HEK293 (cell line): ENCODE measurements at regions not wholly inside any gene's neighbourhood (a gene's known extent, or its start where the extent isn't known, plus 50 kb on each side); places are given as distances from the start of the nearest gene placed in this dataset.

ENCODE experiments used
- CTCF ChIA-PET: fragments of 350-600 bp; formaldehyde crosslinking; extraction: SDS; loops from one replicate; lab custom pipeline; 2021; ENCODE audit warnings: antibody characterized with exemption; lab: Yijun Ruan, JAX
- POLR2A ChIA-PET: fragments of 300-600 bp; formaldehyde crosslinking; extraction: SDS; loops from one replicate; lab custom pipeline; 2020; ENCODE audit warnings: antibody characterized with exemption, inconsistent platforms; lab: Yijun Ruan, JAX
- H3K27ac ChIP-seq: fragments of 200-500 bp; sonication (Bioruptor generic); 2 replicates; pipeline ENCODE4 v1.5.1; 2014; ENCODE audit warnings: low read depth, low read length, control low read depth, inconsistent platforms; ENCODE audit errors: extremely low read depth
- H3K36me3 ChIP-seq, 2 experiments: fragments of 200-500 bp in 1 of 2; sonication (Bioruptor generic) in 1 of 2; 1 replicate in 1 of 2; 2 replicates in 1 of 2; pipeline ENCODE4 v1.5.1; 2014 to 2017; ENCODE audit warnings: inconsistent platforms in 2 of 2, low read length in 2 of 2; ENCODE audit not compliant: control insufficient read depth in 2 of 2, insufficient read depth in 1 of 2
- H3K4me1 ChIP-seq: fragments of 200-500 bp; sonication (Bioruptor generic); 2 replicates; pipeline ENCODE4 v1.5.1; 2014; ENCODE audit warnings: mild to moderate bottlenecking, low read length, inconsistent platforms; ENCODE audit not compliant: control insufficient read depth, insufficient read depth
- H3K4me3 ChIP-seq: 2 replicates; pipeline ENCODE4 v1.5.1; 2011; ENCODE audit warnings: low read depth, mild to moderate bottlenecking, control low read depth, low read length, moderate library complexity
- H3K9me3 ChIP-seq: fragments of 200-500 bp; sonication (Bioruptor generic); 2 replicates; pipeline ENCODE4 v1.5.1; 2014; ENCODE audit warnings: low read depth, low read length, inconsistent platforms; ENCODE audit not compliant: control insufficient read depth, insufficient read depth
- GLIS1 ChIP-seq: fragments of 450-650 bp; formaldehyde crosslinking; IDR thresholded peaks from 2 replicates; pipeline ENCODE4 v1.5.1; 2016; ENCODE audit warnings: missing biosample characterization, missing genetic modification characterization
- OSR2 ChIP-seq: fragments of 450-650 bp; formaldehyde crosslinking; IDR thresholded peaks from 2 replicates; pipeline ENCODE4 v1.5.1; 2016; ENCODE audit warnings: missing biosample characterization, missing genetic modification characterization
- SCRT1 ChIP-seq: fragments of 450-650 bp; formaldehyde crosslinking; IDR thresholded peaks from 2 replicates; pipeline ENCODE4 v1.5.1; 2016; ENCODE audit warnings: missing biosample characterization, missing genetic modification characterization, borderline replicate concordance
- SCRT2 ChIP-seq: fragments of 450-650 bp; formaldehyde crosslinking; IDR thresholded peaks from 2 replicates; pipeline ENCODE4 v1.5.1; 2016; ENCODE audit warnings: missing biosample characterization, missing genetic modification characterization
- TCF7L2 ChIP-seq: IDR thresholded peaks from 2 replicates; pipeline ENCODE4 v1.6.1; 2011; ENCODE audit warnings: low read depth, mild to moderate bottlenecking, inconsistent platforms, low read length, moderate library complexity, borderline replicate concordance
- TRIM28 ChIP-seq: IDR thresholded peaks from 2 replicates; pipeline ENCODE4 v1.6.1; 2011; ENCODE audit warnings: low read length, control low read depth, borderline replicate concordance
- YY1 ChIP-seq: fragments of 450-650 bp; formaldehyde crosslinking; IDR thresholded peaks from 2 replicates; pipeline ENCODE4 v1.5.1; 2018; ENCODE audit warnings: missing biosample characterization, missing genetic modification characterization
- YY2 ChIP-seq: fragments of 450-650 bp; formaldehyde crosslinking; IDR thresholded peaks from 2 replicates; pipeline ENCODE4 v1.5.1; 2016; ENCODE audit warnings: missing biosample characterization, missing genetic modification characterization
- ZBTB20 ChIP-seq: fragments of 450-650 bp; formaldehyde crosslinking; IDR thresholded peaks from 2 replicates; pipeline ENCODE4 v1.5.1; 2016; ENCODE audit warnings: missing biosample characterization, missing genetic modification characterization
- ZBTB48 ChIP-seq: fragments of 450-650 bp; formaldehyde crosslinking; IDR thresholded peaks from 2 replicates; pipeline ENCODE4 v1.5.1; 2016; ENCODE audit warnings: missing biosample characterization, missing genetic modification characterization
- ZFHX2 ChIP-seq: fragments of 450-650 bp; formaldehyde crosslinking; conservative IDR thresholded peaks from 2 replicates; pipeline ENCODE4 v1.5.1; 2016; ENCODE audit warnings: missing biosample characterization, missing genetic modification characterization
- ZNF2 ChIP-seq: fragments of 450-650 bp; formaldehyde crosslinking; IDR thresholded peaks from 2 replicates; pipeline ENCODE4 v1.5.1; 2016; ENCODE audit warnings: missing biosample characterization, missing genetic modification characterization
- ZNF335 ChIP-seq: fragments of 450-650 bp; formaldehyde crosslinking; conservative IDR thresholded peaks from 2 replicates; pipeline ENCODE4 v1.5.1; 2016; ENCODE audit warnings: missing biosample characterization, missing genetic modification characterization
- ZNF549 ChIP-seq: fragments of 450-650 bp; IDR thresholded peaks from 2 replicates; pipeline ENCODE4 v1.5.1; 2018; ENCODE audit warnings: missing biosample characterization, missing genetic modification characterization, mild to moderate bottlenecking, inconsistent platforms, moderate library complexity
- TF ChIP-seq, protein P1 (sequence below): fragments of 450-650 bp; formaldehyde crosslinking; IDR thresholded peaks from 2 replicates; pipeline ENCODE4 v1.5.1; 2016; ENCODE audit warnings: missing biosample characterization, missing genetic modification characterization, borderline replicate concordance
- TF ChIP-seq, protein P2 (sequence below): fragments of 450-650 bp; formaldehyde crosslinking; IDR thresholded peaks from 2 replicates; pipeline ENCODE4 v1.5.1; 2016; ENCODE audit warnings: missing biosample characterization, missing genetic modification characterization
- TF ChIP-seq, protein P3 (sequence below): fragments of 450-650 bp; formaldehyde crosslinking; IDR thresholded peaks from 2 replicates; pipeline ENCODE4 v1.5.1; 2016; ENCODE audit warnings: missing biosample characterization, missing genetic modification characterization
- TF ChIP-seq, protein P4 (sequence below): fragments of 450-650 bp; formaldehyde crosslinking; IDR thresholded peaks from 2 replicates; pipeline ENCODE4 v1.5.1; 2017; ENCODE audit warnings: missing biosample characterization, missing genetic modification characterization

DNA sequence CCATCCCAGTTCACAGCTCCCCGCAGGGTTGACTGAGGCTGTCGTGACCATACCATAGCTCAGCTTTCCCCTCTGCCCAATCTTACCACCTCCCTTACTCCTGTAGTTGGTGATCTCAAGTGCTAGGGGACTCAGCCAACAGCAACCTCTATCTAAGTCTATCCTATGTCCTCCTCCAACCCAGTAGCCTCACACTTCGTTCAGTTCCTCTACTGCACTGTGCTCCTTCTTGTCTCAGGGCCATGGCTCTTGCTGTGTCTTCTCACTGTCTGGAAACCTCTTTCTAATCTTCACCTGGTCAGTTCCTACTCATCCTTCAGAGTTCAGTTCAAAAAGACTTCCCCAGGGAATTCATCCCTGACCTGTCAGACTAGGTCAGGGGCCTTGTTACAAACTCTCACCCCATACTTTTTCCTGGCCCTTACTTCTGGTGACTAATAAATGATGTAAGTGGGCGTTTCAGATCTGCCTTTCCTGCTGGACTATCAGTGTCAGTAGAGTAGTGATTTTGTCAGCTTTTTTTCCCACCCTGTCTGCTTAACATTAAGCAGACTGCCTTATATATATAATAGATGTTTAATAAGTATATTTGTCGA lies 53.6 kb upstream of the NR3C1 start:
- CTCF ChIA-PET, result interaction anchor here (0.5 kb wide), 2 partner anchors 146 to 671 kb away, joined by 3 to 7 read pairs; no protein-coding TSS in a partner anchor
- POLR2A ChIA-PET, result interaction anchor here (0.6 kb wide), 1 partner anchor 1088 kb away, joined by 4 read pairs; no protein-coding TSS in a partner anchor
- no peak overlapping the region for H3K4me3 ChIP-seq
- no peaks in the 10 kb centered on the region for H3K9me3 ChIP-seq
- peaks cover 11% of the 10 kb centered on the region; the same call in 1 of the 2 replicates for H3K4me1 ChIP-seq
- TF ChIP-seq ZFHX2 (tag by site-specific recombination) (peak; percentile 21; the same call in 1 of the 2 replicates), ZBTB48 (tag by site-specific recombination) (peak; percentile 75; the same call in 1 of the 2 replicates), YY1 (tag by site-specific recombination) (no peak)
- H3K36me3 ChIP-seq, result no peaks in the 10 kb centered on the region
- no peak overlapping the region for H3K27ac ChIP-seq

DNA sequence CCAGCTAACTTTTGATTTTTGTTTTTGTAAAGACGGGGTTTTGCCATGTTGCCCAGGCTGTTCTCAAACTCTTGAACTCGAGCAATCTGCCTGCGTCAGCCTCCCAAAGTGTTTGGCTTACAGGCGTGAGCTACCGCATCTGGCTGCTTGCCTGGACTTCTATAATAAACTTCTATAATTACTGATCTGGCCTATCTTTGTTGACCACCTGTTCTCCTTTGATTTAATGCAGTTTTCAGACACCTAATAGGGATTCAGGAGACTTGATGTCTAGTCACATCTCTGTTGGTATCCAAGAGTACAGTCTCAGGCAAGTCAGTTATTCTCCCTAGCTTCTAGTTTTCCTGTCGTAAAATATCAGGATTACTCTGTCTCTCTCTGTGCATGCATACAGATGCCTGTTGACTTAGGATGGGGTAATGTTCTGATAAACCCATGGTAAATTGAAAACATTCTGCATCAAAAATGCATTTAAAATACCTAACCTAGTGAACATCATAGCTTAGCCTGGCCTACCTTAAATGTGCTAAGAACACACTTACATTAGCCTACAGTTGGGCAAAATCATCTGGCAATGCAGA lies 51.5 kb upstream of the NR3C1 start:
- no peaks in the 10 kb centered on the region for H3K9me3 ChIP-seq
- POLR2A ChIA-PET, result no interaction called here
- CTCF ChIA-PET, result no interaction called here

DNA sequence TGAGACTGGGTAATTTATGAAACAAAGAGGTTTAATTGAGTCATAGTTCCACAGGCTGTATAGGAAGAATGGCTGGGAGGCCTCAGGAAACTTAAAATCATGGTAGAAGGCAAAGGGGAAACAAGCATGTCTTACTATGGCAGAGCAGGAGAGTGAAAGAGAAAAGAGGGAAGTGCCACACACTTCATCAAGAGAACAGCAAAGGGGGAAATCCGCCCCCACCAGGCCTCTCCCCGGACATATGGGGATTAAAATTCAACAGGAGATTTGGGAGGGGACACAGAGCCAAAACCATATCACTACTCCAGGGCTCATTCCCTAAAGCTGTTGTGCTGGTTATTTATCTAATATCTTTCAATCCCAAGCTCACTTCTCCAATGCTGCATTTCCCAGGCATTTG lies 50.2 kb upstream of the NR3C1 start:
- no peaks in the 10 kb centered on the region for H3K9me3 ChIP-seq
- no peak overlapping the region for H3K4me3 ChIP-seq
- TF ChIP-seq GLIS1 (tag by site-specific recombination), result no peak
- no peak for TF ChIP-seq ZNF549 (tag by site-specific recombination)
- no peak for TF ChIP-seq TRIM28
- TF ChIP-seq TCF7L2, result no peak
- TF ChIP-seq, protein P1, sequence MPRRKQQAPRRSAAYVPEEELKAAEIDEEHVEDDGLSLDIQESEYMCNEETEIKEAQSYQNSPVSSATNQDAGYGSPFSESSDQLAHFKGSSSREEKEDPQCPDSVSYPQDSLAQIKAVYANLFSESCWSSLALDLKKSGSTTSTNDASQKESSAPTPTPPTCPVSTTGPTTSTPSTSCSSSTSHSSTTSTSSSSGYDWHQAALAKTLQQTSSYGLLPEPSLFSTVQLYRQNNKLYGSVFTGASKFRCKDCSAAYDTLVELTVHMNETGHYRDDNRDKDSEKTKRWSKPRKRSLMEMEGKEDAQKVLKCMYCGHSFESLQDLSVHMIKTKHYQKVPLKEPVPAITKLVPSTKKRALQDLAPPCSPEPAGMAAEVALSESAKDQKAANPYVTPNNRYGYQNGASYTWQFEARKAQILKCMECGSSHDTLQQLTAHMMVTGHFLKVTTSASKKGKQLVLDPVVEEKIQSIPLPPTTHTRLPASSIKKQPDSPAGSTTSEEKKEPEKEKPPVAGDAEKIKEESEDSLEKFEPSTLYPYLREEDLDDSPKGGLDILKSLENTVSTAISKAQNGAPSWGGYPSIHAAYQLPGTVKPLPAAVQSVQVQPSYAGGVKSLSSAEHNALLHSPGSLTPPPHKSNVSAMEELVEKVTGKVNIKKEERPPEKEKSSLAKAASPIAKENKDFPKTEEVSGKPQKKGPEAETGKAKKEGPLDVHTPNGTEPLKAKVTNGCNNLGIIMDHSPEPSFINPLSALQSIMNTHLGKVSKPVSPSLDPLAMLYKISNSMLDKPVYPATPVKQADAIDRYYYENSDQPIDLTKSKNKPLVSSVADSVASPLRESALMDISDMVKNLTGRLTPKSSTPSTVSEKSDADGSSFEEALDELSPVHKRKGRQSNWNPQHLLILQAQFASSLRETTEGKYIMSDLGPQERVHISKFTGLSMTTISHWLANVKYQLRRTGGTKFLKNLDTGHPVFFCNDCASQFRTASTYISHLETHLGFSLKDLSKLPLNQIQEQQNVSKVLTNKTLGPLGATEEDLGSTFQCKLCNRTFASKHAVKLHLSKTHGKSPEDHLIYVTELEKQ (tag by site-specific recombination), result no peak
- TF ChIP-seq, protein P2, sequence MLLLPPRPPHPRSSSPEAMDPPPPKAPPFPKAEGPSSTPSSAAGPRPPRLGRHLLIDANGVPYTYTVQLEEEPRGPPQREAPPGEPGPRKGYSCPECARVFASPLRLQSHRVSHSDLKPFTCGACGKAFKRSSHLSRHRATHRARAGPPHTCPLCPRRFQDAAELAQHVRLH, result no peak
- TF ChIP-seq YY2 (tag by site-specific recombination), result no peak
- TF ChIP-seq, protein P3, sequence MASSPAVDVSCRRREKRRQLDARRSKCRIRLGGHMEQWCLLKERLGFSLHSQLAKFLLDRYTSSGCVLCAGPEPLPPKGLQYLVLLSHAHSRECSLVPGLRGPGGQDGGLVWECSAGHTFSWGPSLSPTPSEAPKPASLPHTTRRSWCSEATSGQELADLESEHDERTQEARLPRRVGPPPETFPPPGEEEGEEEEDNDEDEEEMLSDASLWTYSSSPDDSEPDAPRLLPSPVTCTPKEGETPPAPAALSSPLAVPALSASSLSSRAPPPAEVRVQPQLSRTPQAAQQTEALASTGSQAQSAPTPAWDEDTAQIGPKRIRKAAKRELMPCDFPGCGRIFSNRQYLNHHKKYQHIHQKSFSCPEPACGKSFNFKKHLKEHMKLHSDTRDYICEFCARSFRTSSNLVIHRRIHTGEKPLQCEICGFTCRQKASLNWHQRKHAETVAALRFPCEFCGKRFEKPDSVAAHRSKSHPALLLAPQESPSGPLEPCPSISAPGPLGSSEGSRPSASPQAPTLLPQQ, result no peak
- ChIA-PET POLR2A (no interaction called here), CTCF (no interaction called here)
- H3K36me3 ChIP-seq, result no peaks in the 10 kb centered on the region
- peaks cover 11% of the 10 kb centered on the region; the same call in 1 of the 2 replicates for H3K4me1 ChIP-seq
- no peak overlapping the region for H3K27ac ChIP-seq

More for the DNA sequence above, 51.5 kb upstream of the NR3C1 start:
- no peaks in the 10 kb centered on the region for H3K36me3 ChIP-seq
- H3K4me3 ChIP-seq, result no peak overlapping the region
- peak; percentile 67 for TF ChIP-seq SCRT1 (tag by site-specific recombination)
- TF ChIP-seq ZBTB20, result peak; percentile 57; the same call in 1 of the 2 replicates
- TF ChIP-seq ZNF335 (tag by site-specific recombination), result 0 out of 2 replicates have a peak, but pooled peaks have one; percentile 35
- TF ChIP-seq, protein P4, sequence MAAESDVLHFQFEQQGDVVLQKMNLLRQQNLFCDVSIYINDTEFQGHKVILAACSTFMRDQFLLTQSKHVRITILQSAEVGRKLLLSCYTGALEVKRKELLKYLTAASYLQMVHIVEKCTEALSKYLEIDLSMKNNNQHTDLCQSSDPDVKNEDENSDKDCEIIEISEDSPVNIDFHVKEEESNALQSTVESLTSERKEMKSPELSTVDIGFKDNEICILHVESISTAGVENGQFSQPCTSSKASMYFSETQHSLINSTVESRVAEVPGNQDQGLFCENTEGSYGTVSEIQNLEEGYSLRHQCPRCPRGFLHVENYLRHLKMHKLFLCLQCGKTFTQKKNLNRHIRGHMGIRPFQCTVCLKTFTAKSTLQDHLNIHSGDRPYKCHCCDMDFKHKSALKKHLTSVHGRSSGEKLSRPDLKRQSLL (tag by site-specific recombination), result no peak
- TF ChIP-seq ZNF2 (tag by site-specific recombination), result no peak
- peak; percentile 86 for TF ChIP-seq SCRT2 (tag by site-specific recombination)
- 0 out of 2 replicates have a peak, but pooled peaks have one; percentile 37 for TF ChIP-seq OSR2 (tag by site-specific recombination)
- peaks cover 11% of the 10 kb centered on the region; the same call in 1 of the 2 replicates for H3K4me1 ChIP-seq
- H3K27ac ChIP-seq, result no peak overlapping the region
